Astrocyte (in vitro differentiated cells and primary cell): ENCODE measurements at regions not wholly inside any gene's neighbourhood (a gene's known extent, or its start where the extent isn't known, plus 50 kb on each side); places are given as distances from the start of the nearest gene placed in this dataset.

Experiments used
- EZH2 ChIP-seq: IDR thresholded peaks from 2 replicates; pipeline ENCODE4 v1.6.1; 2012; ENCODE audit warnings: mild to moderate bottlenecking, low read length, inconsistent platforms; ENCODE audit not compliant: insufficient read depth
- TF ChIP-seq, protein P1 (sequence below): IDR thresholded peaks from 2 replicates; pipeline ENCODE4 v1.5.1; 2011; ENCODE audit warnings: low read depth, mild to moderate bottlenecking, inconsistent platforms, low read length, moderate library complexity; ENCODE audit not compliant: insufficient read depth

DNA sequence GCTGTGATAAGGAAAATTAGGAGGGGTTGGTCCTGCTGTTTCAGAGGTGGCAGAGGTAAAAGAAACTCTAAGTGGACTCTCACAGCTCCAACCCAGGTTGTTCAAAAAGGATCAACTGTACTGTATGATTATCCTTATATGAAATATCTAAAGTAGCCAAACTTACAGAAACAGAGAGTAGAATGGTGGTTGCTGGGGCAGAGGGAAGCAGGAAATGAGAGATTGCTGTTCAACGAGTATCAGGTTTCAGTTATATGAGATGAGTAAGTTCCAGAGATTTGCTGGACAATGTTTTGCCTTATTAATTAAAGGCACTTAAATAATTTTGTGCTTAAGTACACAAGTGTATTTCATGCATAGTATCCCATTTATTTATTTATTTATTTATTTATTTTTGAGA, 972.0 kb upstream of the LRRTM1 start:
- TF ChIP-seq, protein P1, sequence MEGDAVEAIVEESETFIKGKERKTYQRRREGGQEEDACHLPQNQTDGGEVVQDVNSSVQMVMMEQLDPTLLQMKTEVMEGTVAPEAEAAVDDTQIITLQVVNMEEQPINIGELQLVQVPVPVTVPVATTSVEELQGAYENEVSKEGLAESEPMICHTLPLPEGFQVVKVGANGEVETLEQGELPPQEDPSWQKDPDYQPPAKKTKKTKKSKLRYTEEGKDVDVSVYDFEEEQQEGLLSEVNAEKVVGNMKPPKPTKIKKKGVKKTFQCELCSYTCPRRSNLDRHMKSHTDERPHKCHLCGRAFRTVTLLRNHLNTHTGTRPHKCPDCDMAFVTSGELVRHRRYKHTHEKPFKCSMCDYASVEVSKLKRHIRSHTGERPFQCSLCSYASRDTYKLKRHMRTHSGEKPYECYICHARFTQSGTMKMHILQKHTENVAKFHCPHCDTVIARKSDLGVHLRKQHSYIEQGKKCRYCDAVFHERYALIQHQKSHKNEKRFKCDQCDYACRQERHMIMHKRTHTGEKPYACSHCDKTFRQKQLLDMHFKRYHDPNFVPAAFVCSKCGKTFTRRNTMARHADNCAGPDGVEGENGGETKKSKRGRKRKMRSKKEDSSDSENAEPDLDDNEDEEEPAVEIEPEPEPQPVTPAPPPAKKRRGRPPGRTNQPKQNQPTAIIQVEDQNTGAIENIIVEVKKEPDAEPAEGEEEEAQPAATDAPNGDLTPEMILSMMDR = no peak
- no peak for TF ChIP-seq EZH2
